HG03139 (cell line): ENCODE measurements at regions not wholly inside any gene's neighbourhood (a gene's known extent, or its start where the extent isn't known, plus 50 kb on each side); places are given as distances from the start of the nearest gene placed in this dataset.
"Not testable (repeated sequence)": the region's sequence is repeated elsewhere in the genome, so short reads cannot be mapped to it uniquely, and the experiment has no call there.

Experiments used
- ATAC-seq: cut with Tn5 transposase; IDR thresholded peaks from one replicate; pipeline ENCODE4 v1.9.1; 2021; ENCODE audit not compliant: unreplicated experiment

GRCh38 chr12:73460212-73460611, 1077.4 kb upstream of the ATXN7L3B start:
- no peak for ATAC-seq

GRCh38 chr12:73465106-73465505, 1072.5 kb upstream of the ATXN7L3B start:
- no peak for ATAC-seq

- no peak for ATAC-seq
Measured at GRCh38 chr12:73486256-73486655, 1051.4 kb upstream of the ATXN7L3B start.

GRCh38 chr12:73506611-73507010, 1031.0 kb upstream of the ATXN7L3B start:
- no peak for ATAC-seq

GRCh38 chr12:73514672-73515071, 1023.0 kb upstream of the ATXN7L3B start:
- ATAC-seq = no peak

GRCh38 chr12:73517859-73518258, 1019.8 kb upstream of the ATXN7L3B start:
- ATAC-seq = no peak

GRCh38 chr12:73529231-73529630, 1008.4 kb upstream of the ATXN7L3B start:
- ATAC-seq = no peak

GRCh38 chr12:73529954-73530353, 1007.7 kb upstream of the ATXN7L3B start:
- no peak for ATAC-seq

GRCh38 chr12:73531752-73532151, 1005.9 kb upstream of the ATXN7L3B start:
- ATAC-seq = no peak

GRCh38 chr12:73547421-73547820, 990.2 kb upstream of the ATXN7L3B start:
- ATAC-seq = no peak

GRCh38 chr12:73585136-73585535, 952.5 kb upstream of the ATXN7L3B start:
- ATAC-seq = no peak

- ATAC-seq = no peak
Measured at GRCh38 chr12:73589220-73589619, 948.4 kb upstream of the ATXN7L3B start.

GRCh38 chr12:73598626-73599025, 939.0 kb upstream of the ATXN7L3B start:
- ATAC-seq = no peak

GRCh38 chr12:73599268-73599667, 938.4 kb upstream of the ATXN7L3B start:
- ATAC-seq = no peak

- ATAC-seq = not testable (repeated sequence)
Measured at GRCh38 chr12:73605925-73606324, 931.7 kb upstream of the ATXN7L3B start.

- ATAC-seq = no peak
Measured at GRCh38 chr12:73612551-73612950, 925.1 kb upstream of the ATXN7L3B start.

- ATAC-seq = no peak
Measured at GRCh38 chr12:73623421-73623820, 914.2 kb upstream of the ATXN7L3B start.

GRCh38 chr12:73625226-73625625, 912.4 kb upstream of the ATXN7L3B start:
- ATAC-seq = no peak

- ATAC-seq = no peak
Measured at GRCh38 chr12:73629171-73629570, 908.5 kb upstream of the ATXN7L3B start.

- ATAC-seq = no peak
Measured at GRCh38 chr12:73629893-73630831, 907.5 kb upstream of the ATXN7L3B start.

- ATAC-seq = no peak
Measured at GRCh38 chr12:73632191-73632590, 905.4 kb upstream of the ATXN7L3B start.

GRCh38 chr12:73632661-73633060, 905.0 kb upstream of the ATXN7L3B start:
- ATAC-seq = no peak

- ATAC-seq = not testable (repeated sequence)
Measured at GRCh38 chr12:73639397-73639796, 898.2 kb upstream of the ATXN7L3B start.
